ENCODE measurements at regions not wholly inside any gene's neighbourhood (a gene's known extent, or its start where the extent isn't known, plus 50 kb on each side); places are given as distances from the start of the nearest gene placed in this dataset.

DNA sequence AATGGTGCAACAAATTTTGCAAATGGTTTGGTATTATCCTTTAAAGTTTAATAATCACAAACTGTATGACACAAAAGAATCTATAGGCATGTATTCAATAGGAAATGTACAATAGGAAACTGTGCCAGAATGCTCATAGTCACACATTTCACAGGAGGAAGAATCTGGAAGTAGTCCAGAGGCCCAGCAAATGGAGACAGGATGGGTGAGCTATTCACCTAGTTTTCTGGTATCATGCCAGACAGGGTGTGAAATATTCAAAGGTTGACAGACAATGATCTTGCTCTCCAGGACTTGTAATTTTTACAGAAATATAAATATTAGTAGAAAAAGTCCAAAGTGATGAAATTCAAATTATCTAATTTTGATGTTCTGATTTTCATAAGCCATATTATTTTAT is 520.1 kb upstream of the IMPG1 start:
- DNase-seq (ENCODE audit: low read depth, low spot score) = no peak
- BruUV-seq (replicated peaks) = no TSS peak

GRCh38 chr6:76587271-76587670 is 514.8 kb upstream of the IMPG1 start:
- no peaks in the 10 kb centered on the region for H3K79me2 ChIP-seq (ENCODE audit: insufficient read depth, low read length)
- no peaks in the 10 kb centered on the region for H3K9me3 ChIP-seq (ENCODE audit: control insufficient read depth in 1 of 2, insufficient read depth in 1 of 2, low read depth in 1 of 2, low read length in 2 of 2)
- no peak overlapping the region for H3K4me2 ChIP-seq (ENCODE audit: low read length)
- ChIA-PET CTCF (no interaction called here), RAD21 (ENCODE audit: low non-redundant PET in 1 of 2, low total read pairs in 2 of 2, uncharacterized antibody in 2 of 2, unreplicated experiment in 2 of 2) (no interaction called here), POLR2A (no interaction called here)
- H3K27me3 ChIP-seq (ENCODE audit: insufficient read depth, low read length) = no peaks in the 10 kb centered on the region
- ATAC-seq (no peak), DNase-seq (ENCODE audit: low read depth, low spot score) (no peak)
- H3K36me3 ChIP-seq (ENCODE audit: control insufficient read depth in 1 of 2, insufficient read depth in 2 of 2, low read length in 2 of 2) = no peaks in the 10 kb centered on the region
- no peak overlapping the region for H2AFZ ChIP-seq (ENCODE audit: low read depth, low read length, poor library complexity, severe bottlenecking)
- no peak overlapping the region for H3K27ac ChIP-seq (ENCODE audit: low read depth, low read length)
- intact Hi-C loops (cut with micrococcal nuclease) = no loop called here
- TF ChIP-seq CTCF (IDR thresholded peaks at IDR 0.05 in 2 of 3, conservative IDR thresholded peaks at IDR 0.05 in 1 of 3; ENCODE audit: borderline replicate concordance in 1 of 3, insufficient read depth in 1 of 3, low read depth in 2 of 3, low read length in 2 of 3) = no peak
- TF ChIP-seq, protein P1, sequence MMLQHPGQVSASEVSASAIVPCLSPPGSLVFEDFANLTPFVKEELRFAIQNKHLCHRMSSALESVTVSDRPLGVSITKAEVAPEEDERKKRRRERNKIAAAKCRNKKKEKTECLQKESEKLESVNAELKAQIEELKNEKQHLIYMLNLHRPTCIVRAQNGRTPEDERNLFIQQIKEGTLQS (IDR thresholded peaks at IDR 0.05) = no peak
- no peak for TF ChIP-seq POLR2AphosphoS5 (IDR thresholded peaks at IDR 0.05; ENCODE audit: low read depth, low read length)
- TF ChIP-seq REST (IDR thresholded peaks at IDR 0.05; ENCODE audit: low read depth) = no peak
- TF ChIP-seq TCF7L2 (IDR thresholded peaks at IDR 0.05; ENCODE audit: borderline replicate concordance, extremely low read depth, insufficient read depth, insufficient read length) = no peak
- no peak for TF ChIP-seq YY1 (IDR thresholded peaks at IDR 0.05; ENCODE audit: extremely low read depth, insufficient replicate concordance, low read depth, low read length)
- TF ChIP-seq SRF (IDR thresholded peaks at IDR 0.05; ENCODE audit: low read depth) = no peak
- no peak for TF ChIP-seq EGR1 (IDR thresholded peaks at IDR 0.05; ENCODE audit: low read depth)
- H3K4me1 ChIP-seq (ENCODE audit: control insufficient read depth in 1 of 2, insufficient read depth in 2 of 2, low read length in 2 of 2) = no peaks in the 10 kb centered on the region
- H4K20me1 ChIP-seq (ENCODE audit: insufficient read depth) = no peaks in the 10 kb centered on the region
- H3K4me3 ChIP-seq (replicated peaks in 1 of 2; ENCODE audit: low read depth in 1 of 2, low read length in 2 of 2) = no peak overlapping the region
- no peak overlapping the region for H3K9ac ChIP-seq (ENCODE audit: low read length)
- no peaks in the 10 kb centered on the region for H3K9me2 ChIP-seq (ENCODE audit: insufficient read depth)
- no TSS peak for BruUV-seq (replicated peaks)

More for the DNA sequence above, 520.1 kb upstream of the IMPG1 start:
- ATAC-seq = no peak
- Histone ChIP-seq H3K4me1 (ENCODE audit: control insufficient read depth in 1 of 2, insufficient read depth in 2 of 2, low read length in 2 of 2) (no peaks in the 10 kb centered on the region), H3K27ac (ENCODE audit: low read depth, low read length) (no peak overlapping the region), H3K36me3 (ENCODE audit: control insufficient read depth in 1 of 2, insufficient read depth in 2 of 2, low read length in 2 of 2) (no peaks in the 10 kb centered on the region), H3K9ac (ENCODE audit: low read length) (no peak overlapping the region), H3K4me2 (ENCODE audit: low read length) (no peak overlapping the region), H3K4me3 (replicated peaks in 1 of 2; ENCODE audit: low read depth in 1 of 2, low read length in 2 of 2) (no peak overlapping the region), H4K20me1 (ENCODE audit: insufficient read depth) (no peaks in the 10 kb centered on the region), H3K79me2 (ENCODE audit: insufficient read depth, low read length) (no peaks in the 10 kb centered on the region), H2AFZ (ENCODE audit: low read depth, low read length, poor library complexity, severe bottlenecking) (no peak overlapping the region), H3K27me3 (ENCODE audit: insufficient read depth, low read length) (no peaks in the 10 kb centered on the region), H3K9me2 (ENCODE audit: insufficient read depth) (no peaks in the 10 kb centered on the region), H3K9me3 (ENCODE audit: control insufficient read depth in 1 of 2, insufficient read depth in 1 of 2, low read depth in 1 of 2, low read length in 2 of 2) (no peaks in the 10 kb centered on the region)
- intact Hi-C loops (cut with micrococcal nuclease) = no loop called here
- TF ChIP-seq ZNF274 (IDR thresholded peaks at IDR 0.05; ENCODE audit: low read depth, low read length) (no peak), CEBPB (IDR thresholded peaks at IDR 0.05; ENCODE audit: low read depth) (no peak), YY1 (IDR thresholded peaks at IDR 0.05; ENCODE audit: extremely low read depth, insufficient replicate concordance, low read depth, low read length) (no peak)
- ChIA-PET CTCF (no interaction called here), POLR2A (no interaction called here), RAD21 (ENCODE audit: low non-redundant PET in 1 of 2, low total read pairs in 2 of 2, uncharacterized antibody in 2 of 2, unreplicated experiment in 2 of 2) (no interaction called here)
